HG03571 (cell line): ENCODE measurements at regions not wholly inside any gene's neighbourhood (a gene's known extent, or its start where the extent isn't known, plus 50 kb on each side); places are given as distances from the start of the nearest gene placed in this dataset.

ENCODE experiments used
- ATAC-seq: cut with Tn5 transposase; IDR thresholded peaks from one replicate; pipeline ENCODE4 v1.9.1; 2021; ENCODE audit not compliant: unreplicated experiment

DNA sequence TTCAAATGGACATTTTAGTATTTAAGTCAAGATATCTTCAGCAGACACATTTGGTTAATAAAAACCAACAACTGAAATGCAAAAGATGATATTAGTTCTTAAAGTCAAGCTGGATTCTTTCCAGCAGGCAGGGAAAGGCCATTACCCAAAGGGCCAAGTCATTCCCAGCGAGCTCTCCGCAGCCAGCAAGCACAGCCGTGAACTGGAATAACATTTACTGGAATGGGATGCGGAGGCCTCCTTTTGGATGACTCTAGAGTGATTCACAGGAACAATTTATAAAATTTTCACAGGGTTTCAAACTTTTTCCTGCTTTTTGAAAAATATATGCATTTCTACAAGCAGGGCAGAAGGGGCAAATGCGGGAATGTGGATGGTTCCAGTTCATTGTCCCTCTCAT is 76.6 kb upstream of the DAB2 start:
- no peak for ATAC-seq

DNA sequence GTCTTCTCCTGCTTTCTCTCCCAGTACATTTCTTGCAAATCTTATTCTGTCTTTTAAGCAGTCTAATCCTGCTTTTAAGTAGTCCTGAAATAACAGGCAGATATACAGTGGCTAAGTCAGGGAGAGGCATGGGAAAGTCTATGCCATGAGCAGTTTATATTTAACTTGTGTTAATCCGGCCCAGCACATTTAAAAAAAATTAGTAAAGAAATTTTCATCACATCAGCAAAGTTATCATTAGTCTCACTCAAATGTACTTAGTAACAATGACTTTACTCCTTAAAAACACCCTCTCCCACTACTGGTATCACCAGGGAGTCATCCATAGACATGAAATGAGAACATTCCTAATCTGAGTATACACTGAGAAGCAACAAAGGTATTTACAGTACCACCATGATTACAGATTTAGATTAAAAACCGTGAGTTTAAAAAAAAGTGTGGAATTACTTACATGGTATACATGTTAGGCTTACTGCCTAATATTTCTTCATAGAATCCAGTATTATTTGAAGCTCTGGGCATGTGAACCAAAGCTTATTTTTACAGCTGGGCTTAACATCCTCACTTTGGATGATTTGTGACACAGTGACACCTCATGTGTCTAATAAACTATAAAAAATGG is 75.9 kb upstream of the DAB2 start:
- no peak for ATAC-seq

DNA sequence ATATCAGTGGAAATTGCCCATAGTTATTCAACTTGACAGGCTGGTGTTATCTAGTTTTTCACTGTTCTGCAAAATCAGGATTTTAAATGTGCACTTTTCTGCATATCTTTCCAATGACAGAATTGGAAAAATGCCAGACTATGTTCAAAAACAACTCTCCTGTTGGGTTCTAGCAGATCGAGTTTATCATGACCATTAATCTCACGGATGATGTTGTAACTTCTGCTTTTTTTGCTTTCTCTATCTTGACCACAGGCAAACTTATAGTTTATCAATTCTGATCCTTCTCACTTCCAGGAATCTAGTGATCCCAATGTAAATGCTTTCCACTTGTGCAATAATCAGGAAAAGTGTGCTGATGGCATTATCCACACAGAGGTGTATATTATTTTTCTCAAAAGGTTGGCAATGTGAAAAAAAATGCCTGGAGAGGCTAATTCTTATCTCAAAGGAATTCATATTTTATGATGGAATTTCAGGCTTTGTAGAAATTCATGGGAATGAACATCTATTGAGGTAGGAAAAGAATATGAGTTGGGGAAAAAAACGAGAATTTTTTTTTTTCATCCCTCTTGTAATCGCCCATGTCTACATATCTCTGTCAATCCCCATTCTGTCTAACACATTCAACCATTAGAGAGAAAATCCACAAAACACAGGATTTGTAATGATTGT is 73.6 kb upstream of the DAB2 start:
- ATAC-seq = no peak

DNA sequence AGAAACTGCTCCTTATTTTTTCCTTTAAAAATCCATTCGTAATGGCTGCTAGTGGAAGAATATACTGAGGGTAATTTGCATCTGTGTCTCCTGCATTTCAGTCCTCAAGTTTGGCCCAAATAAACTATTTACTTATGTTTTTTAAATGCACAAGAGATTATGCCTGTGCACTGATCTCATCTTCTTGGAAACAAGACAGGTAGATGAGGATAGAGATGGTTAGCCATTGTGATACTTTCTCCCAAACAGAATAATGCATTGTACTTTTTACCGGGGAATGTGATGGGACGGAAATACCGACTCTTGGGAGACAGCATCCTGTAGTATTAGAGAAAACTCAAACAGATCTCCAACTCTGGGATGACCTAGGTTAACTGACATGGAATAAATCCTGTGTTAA is 72.5 kb upstream of the DAB2 start:
- no peak for ATAC-seq

DNA sequence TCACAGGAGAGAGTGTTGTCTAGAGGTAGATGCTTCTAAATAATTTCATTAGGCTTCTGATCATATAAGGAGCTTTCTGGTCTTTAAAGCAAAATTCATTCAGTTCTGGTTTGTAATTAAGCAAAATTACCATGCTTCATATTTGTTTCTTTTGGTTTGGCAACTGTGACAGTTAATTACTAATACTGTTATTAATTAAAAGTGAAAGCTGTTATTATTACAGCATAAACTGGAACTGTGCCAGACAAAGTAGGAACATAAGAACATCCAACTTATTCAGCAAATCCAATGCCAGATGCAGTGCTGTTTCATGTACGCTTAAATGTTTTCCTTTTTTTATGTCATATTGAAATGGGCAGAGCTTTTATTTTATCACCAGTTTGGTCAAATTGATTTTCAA is 70.4 kb upstream of the DAB2 start:
- no peak for ATAC-seq

DNA sequence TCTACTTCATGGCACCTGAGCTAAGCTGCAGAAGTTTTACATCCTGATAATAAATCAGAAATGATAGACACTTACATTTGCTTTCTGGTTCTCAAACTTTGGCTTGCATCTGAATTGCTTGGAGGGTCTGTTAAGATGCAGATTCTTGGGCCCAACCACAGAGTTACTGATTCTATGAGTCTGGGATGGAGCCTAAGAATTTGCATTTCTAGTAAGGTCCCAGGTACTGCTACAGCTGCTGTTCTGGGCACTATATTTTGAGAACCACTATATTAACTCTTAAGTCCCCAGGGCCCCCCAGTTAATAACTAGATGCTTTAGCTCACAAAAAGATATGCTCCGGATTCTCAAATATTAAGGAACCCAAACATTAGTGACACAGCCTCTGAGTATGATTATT is 69.8 kb upstream of the DAB2 start:
- no peak for ATAC-seq

DNA sequence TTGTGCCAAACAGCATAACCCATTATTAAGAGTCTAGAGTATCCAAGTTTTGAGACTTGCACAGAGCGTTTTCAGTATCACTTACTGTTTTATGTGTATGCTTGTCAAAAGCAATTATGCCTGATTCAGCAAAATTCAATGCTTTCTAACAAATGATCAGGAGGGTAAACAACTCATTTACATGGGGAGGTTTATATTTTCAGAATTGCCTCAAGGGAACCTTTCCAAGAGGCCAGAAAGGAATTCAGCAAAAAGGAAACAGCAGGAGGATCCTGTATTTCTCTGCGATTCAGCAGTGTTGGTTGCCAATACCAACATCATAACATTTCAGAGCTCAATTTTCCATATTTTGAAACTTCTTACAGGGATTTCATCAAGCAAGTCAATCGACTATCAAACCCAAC is 69.3 kb upstream of the DAB2 start:
- no peak for ATAC-seq

DNA sequence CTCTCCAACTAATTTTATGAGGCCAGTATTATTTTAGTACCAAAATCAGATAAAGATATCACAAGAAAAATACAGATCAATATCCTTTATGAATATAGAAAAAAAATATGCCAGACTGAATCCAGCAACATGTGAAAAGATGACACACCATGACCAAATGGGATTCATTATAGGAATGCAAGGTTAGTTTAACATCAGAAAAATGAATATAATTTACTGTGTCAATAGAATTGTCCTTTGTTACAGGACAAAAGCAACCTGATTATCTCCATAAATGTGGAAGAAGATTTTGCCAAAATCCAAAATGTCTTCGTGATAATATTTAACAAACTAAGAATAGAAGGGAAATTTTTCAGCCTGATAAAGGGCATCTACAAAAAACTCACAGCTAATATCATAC is 66.4 kb upstream of the DAB2 start:
- ATAC-seq = no peak

DNA sequence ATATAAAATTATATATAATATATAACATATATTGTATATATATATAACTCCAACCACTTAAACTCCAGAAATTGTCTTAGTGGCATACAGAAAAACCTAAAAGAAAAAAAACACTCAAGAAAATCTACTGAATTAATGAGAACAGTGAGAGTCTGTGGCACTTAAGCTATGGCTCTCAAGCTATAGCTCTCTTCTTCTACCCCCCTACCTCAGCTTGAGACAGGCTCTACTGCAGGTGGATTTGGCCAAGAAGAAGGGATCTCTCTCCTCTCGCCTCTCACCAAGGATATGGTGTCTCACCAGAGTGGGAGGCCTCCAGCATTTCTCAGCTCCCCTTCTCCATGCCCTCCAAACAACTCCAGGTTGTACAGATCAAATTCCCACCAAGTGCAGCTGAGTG is 64.5 kb upstream of the DAB2 start:
- no peak for ATAC-seq

DNA sequence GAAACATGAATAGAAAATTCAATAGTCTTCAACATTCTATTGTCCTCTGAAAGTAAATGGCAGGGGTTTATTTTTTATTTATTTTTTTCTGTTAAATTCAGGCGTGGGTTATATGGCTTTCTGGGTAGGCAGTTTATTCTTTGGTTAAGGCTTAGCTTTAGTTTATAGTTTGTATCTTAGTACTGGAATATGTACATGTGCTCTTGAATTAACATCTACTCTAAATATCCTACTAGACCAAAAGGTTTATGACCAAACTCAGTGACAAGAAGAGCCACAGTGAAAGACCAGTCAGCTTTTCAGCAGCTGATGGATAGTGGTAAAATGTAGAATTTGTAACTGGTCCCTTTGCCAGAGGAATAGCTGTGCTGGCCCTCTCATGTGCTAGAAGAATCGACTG is 62.0 kb upstream of the DAB2 start:
- ATAC-seq = no peak

DNA sequence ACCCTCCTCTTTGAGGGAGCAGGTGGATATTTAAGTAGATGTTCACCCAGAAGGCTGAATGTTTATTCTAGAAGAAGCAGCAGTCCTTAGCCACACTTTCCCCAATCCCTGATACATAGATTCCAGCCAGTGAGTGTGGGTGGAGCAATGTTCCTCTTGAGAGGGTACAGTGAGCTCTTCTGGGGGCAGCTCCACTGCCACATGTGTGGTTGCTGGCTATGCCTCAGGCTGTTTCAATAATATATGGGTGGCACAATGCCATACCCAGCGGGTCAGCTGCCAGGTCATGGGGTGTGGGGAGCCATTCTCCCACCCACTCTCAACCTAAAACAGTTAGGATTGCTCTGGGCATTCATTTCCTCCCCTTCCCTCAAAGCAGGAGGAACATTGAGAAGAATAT is 61.6 kb upstream of the DAB2 start:
- no peak for ATAC-seq

DNA sequence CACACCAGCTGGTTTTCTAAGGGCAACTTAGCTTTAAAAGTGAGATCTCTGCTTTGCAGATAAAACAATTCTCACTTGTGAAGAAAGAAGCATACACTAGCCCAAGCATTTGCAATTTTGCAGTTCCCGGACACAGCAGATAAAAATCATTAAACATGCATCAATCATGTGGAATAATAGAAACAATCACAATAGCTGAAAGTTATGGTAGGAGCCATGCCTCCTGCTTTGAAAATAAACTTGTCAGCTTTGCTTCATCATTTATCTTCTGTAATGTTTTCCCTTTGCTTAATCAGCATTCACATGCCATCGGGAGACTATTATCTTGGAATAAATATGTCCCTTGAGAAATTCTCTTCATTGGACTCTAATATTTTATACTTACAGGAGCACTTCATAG is 60.3 kb upstream of the DAB2 start:
- no peak for ATAC-seq

DNA sequence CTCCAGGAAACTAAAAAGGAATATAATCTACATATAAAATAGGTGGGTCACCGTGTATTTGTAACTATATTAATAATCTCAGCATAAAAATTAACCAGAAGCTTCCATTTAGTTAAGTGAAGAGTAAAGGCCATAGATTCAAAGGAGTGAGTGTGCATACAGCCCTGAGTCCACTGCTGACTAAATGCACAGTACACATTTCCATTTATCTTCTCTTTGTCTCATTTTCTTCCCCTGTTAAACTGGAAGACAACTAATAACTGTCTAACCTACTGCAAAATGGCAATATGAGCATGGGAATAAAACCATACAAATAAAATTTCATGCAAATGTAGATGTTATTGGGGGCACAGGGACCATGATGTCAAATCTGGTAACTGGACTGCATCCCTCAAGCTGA is 59.9 kb upstream of the DAB2 start:
- ATAC-seq = no peak

DNA sequence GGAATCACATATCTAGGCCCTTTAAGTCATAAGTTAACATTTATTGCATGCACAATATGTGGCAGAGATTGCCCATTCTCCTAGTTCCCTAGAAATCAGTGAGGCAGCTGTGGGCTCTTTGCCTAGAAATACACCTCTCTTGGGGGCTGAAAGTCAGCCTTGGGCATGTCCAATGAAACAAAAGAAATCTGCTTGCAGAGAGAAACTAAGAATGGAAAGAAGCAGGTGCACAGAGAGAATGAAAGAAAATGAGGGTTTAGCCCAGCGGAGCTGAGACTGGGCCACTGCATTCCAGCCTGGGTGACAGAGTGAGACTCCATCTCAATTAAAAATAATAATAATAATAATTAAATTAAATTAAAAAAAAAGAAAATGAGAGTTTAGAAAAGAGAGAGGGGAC is 57.3 kb upstream of the DAB2 start:
- no peak for ATAC-seq

DNA sequence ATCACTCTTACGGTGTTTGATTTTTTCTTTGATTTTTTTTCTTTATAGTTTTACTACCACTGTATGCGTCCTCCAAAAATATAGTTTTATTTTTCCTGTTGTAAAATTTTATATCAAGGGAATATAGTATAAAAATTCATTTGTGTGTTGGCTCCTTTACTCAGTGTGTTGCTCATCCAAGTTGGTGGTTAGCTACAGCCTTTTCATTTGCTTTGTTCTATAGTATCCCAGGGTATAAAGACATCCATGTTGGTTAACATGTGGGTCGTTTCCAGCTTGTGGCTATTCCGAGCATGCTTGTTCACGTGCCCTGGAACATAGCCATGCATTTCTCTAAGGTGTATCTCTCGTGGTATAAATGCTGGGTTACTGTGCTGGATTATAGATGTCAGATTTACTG is 54.8 kb upstream of the DAB2 start:
- ATAC-seq = no peak

DNA sequence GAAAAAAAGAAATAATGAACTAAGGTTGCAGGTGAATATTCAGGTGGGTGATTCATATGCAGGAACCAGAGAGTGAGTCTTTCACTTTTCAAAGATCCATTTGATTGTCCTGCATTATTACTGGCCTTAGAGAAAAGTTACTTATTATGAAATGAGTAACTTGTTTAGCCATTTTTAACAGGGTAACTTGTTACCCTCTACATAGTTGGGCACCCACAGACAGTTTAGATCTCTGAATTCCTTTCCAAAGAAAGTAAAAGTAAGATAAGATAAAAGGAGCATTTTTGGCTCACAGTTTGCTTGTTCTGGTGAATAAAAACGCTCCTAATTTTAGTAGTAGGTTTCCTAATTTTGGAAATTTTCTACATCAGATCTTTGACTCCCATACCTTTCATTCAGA is 54.1 kb upstream of the DAB2 start:
- no peak for ATAC-seq

DNA sequence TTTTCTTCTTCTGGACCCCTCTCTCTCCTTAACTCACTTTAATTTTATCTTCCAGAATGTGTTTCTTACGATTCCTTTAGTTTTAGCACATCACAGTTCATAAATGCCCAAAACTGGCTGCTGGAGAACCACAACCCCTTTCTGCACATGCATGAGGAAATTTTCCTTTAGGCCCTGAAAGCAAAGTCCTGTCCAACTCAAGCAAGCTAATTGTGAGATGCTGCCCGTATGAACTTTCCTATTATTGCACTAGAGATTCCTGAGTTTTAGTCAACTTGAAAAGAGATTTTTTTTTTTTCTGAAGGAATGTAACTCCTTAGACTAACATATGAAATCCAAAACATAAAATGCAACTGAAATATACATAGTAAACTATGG is 52.1 kb upstream of the DAB2 start:
- no peak for ATAC-seq

DNA sequence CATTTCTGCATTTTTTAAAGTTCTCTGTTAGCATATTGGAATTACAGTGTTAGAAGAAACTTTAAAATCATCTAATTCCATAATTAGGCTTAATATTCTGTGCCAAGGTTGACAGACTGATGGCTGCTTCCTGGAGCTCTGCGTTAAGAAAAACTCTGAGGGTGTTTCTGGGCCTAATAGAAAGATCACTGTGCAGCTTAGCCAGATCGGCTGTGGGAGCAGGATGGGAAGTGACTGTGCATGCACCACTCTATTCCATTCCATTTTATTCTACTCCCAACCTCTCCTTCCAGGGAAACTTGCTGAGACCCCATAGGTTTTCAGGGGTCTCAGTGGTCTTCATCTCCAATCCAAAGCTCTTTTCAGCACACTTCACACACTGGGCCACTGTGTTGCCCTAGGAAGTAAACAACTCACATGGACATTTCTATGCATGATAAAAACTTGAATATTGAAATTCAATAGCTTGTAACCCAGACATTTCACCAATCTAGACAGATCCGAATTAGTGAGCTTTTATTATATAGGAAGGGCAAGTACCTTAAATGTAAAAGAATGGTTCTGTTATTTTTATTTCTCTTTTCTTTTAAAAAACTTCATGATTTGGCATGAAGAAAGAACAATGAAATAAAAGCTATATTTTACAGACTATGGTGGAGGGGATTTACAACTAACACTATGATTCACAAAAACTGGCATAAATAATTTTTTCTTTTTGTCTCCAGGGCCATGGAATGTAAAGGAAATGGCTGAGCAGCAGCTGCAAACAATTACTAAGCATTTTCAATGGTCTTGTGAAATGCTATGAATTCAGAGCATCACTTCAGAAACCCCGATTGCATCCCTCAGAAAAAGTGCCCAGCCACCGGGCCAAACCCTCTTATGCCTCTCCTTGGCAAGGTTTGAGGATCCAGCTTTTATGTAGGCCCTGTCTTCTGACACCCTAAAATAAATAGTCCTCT is 51.4 kb upstream of the DAB2 start:
- no peak for ATAC-seq

DNA sequence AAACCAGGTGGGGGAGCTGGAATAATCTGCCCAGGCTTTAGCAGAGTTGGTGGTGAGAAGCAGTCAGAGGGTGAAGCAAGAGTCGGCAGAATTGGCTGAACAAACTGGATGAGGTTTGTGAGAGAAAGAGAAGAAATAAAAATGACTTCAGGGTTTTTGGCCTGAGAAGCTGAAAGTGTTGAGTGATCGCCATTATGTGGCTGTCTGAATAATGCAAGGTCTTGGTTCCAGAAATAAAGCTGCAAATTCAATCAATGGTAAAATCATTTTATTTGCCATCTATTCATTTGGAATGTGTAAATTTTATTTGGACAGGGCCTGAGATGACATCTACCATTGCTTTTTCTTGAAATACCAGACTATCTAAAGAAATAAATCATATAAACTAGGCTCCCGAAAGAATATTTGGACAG is 50.4 kb upstream of the DAB2 start:
- no peak for ATAC-seq
